GM08714 (cell line): ENCODE measurements at regions not wholly inside any gene's neighbourhood (a gene's known extent, or its start where the extent isn't known, plus 50 kb on each side); places are given as distances from the start of the nearest gene placed in this dataset.
"Not testable (repeated sequence)": the region's sequence is repeated elsewhere in the genome, so short reads cannot be mapped to it uniquely, and the experiment has no call there.

Experiments used
- H3K4me3 ChIP-seq: fragments of 200-500 bp; sonication (Bioruptor generic); 2 replicates; pipeline ENCODE4 v1.5.1; 2014; ENCODE audit warnings: mild to moderate bottlenecking, low read length, inconsistent platforms
- ZNF274 ChIP-seq: IDR thresholded peaks from 2 replicates; pipeline ENCODE4 v1.6.1; 2012; ENCODE audit warnings: mild to moderate bottlenecking, low read depth, low read length

GRCh38 chr21:31418377-31419001 lies 74.4 kb upstream of the TIAM1 start:
- TF ChIP-seq ZNF274: no peak
- H3K4me3 ChIP-seq: no peak overlapping the region

GRCh38 chr21:31417214-31417613 lies 73.2 kb upstream of the TIAM1 start:
- not testable (repeated sequence) for H3K4me3 ChIP-seq

- no peak for TF ChIP-seq ZNF274
- no peak overlapping the region for H3K4me3 ChIP-seq
Measured at GRCh38 chr21:31416465-31416864, 72.4 kb upstream of the TIAM1 start.

- no peak for TF ChIP-seq ZNF274
- H3K4me3 ChIP-seq: no peak overlapping the region
Measured at GRCh38 chr21:31414263-31415000, 70.4 kb upstream of the TIAM1 start.

- no peak for TF ChIP-seq ZNF274
- no peak overlapping the region for H3K4me3 ChIP-seq
Measured at GRCh38 chr21:31413698-31414097, 69.6 kb upstream of the TIAM1 start.

GRCh38 chr21:31410499-31411131 lies 66.6 kb upstream of the TIAM1 start:
- no peak for TF ChIP-seq ZNF274
- H3K4me3 ChIP-seq: no peak overlapping the region

GRCh38 chr21:31409831-31410487 lies 65.9 kb upstream of the TIAM1 start:
- TF ChIP-seq ZNF274: no peak
- no peak overlapping the region for H3K4me3 ChIP-seq

GRCh38 chr21:31408301-31409088 lies 64.4 kb upstream of the TIAM1 start:
- H3K4me3 ChIP-seq: no peak overlapping the region
- no peak for TF ChIP-seq ZNF274

GRCh38 chr21:31406510-31406909 lies 62.4 kb upstream of the TIAM1 start:
- no peak overlapping the region for H3K4me3 ChIP-seq

GRCh38 chr21:31405604-31406003 lies 61.5 kb upstream of the TIAM1 start:
- H3K4me3 ChIP-seq: no peak overlapping the region
- no peak for TF ChIP-seq ZNF274

More at GRCh38 chr21:31406510-31406909, 62.4 kb upstream of the TIAM1 start:
- no peak for TF ChIP-seq ZNF274

GRCh38 chr21:31403596-31404333 lies 59.7 kb upstream of the TIAM1 start:
- no peak overlapping the region for H3K4me3 ChIP-seq
- no peak for TF ChIP-seq ZNF274

GRCh38 chr21:31399591-31399990 lies 55.5 kb upstream of the TIAM1 start:
- no peak overlapping the region for H3K4me3 ChIP-seq
- TF ChIP-seq ZNF274: no peak

- TF ChIP-seq ZNF274: no peak
- no peak overlapping the region for H3K4me3 ChIP-seq
Measured at GRCh38 chr21:31398574-31398973, 54.5 kb upstream of the TIAM1 start.

- no peak for TF ChIP-seq ZNF274
Measured at GRCh38 chr21:31397939-31398338, 53.9 kb upstream of the TIAM1 start.

More at GRCh38 chr21:31397939-31398338, 53.9 kb upstream of the TIAM1 start:
- H3K4me3 ChIP-seq: no peak overlapping the region
